Neural cell (in vitro differentiated cells): ENCODE measurements at regions not wholly inside any gene's neighbourhood (a gene's known extent, or its start where the extent isn't known, plus 50 kb on each side); places are given as distances from the start of the nearest gene placed in this dataset.

Source experiments
- H2AFZ ChIP-seq: fragments of 200-600, 300-800 bp; sonication (generic), shearing (Covaris generic); 2 replicates; pipeline ENCODE4 v1.6.0; 2014; ENCODE audit warnings: low read depth, mild to moderate bottlenecking, antibody characterized with exemption, low read length, moderate library complexity
- H3F3A ChIP-seq: fragments of 200-600 bp; shearing (Covaris generic); 2 replicates; pipeline ENCODE4 v1.6.1; 2016; ENCODE audit warnings: mild to moderate bottlenecking, moderate library complexity, mixed read lengths, antibody characterized with exemption, low read length; ENCODE audit not compliant: insufficient read depth, poor library complexity, severe bottlenecking
- H3K27ac ChIP-seq: fragments of 200-600, 300-800 bp; sonication (generic), shearing (Covaris generic); 2 replicates; pipeline ENCODE4 v1.5.1; 2014; ENCODE audit warnings: mild to moderate bottlenecking, low read length, moderate library complexity
- H3K27me3 ChIP-seq: fragments of 300-800, 200-600 bp; sonication (generic), shearing (Covaris generic); 2 replicates; pipeline ENCODE4 v1.6.0; 2014; ENCODE audit warnings: mild to moderate bottlenecking, low read depth, low read length, moderate library complexity; ENCODE audit not compliant: insufficient read depth
- H3K36me3 ChIP-seq: fragments of 300-800, 200-600 bp; sonication (generic), shearing (Covaris generic); 2 replicates; pipeline ENCODE4 v1.5.1; 2014; ENCODE audit warnings: mild to moderate bottlenecking, antibody characterized with exemption, low read length, moderate library complexity; ENCODE audit not compliant: insufficient read depth
- H3K4me2 ChIP-seq: fragments of 300-800, 200-600 bp; sonication (generic), shearing (Covaris generic); 2 replicates; pipeline ENCODE4 v1.6.0; 2014; ENCODE audit warnings: mild to moderate bottlenecking, low read length
- H3K4me3 ChIP-seq: fragments of 300-800, 200-600 bp; sonication (generic), shearing (Covaris generic); 2 replicates; pipeline ENCODE4 v1.5.1; 2014; ENCODE audit warnings: mild to moderate bottlenecking, low read length, moderate library complexity
- H3K79me2 ChIP-seq: fragments of 200-600 bp; shearing (Covaris generic); replicated peaks from 2 replicates; pipeline ENCODE4 v1.6.0; 2014; ENCODE audit warnings: mild to moderate bottlenecking, low read length, moderate library complexity; ENCODE audit not compliant: insufficient read depth
- H3K9ac ChIP-seq: fragments of 300-800, 200-600 bp; sonication (generic), shearing (Covaris generic); 2 replicates; pipeline ENCODE4 v1.6.1; 2016; ENCODE audit warnings: mild to moderate bottlenecking, low read length, mixed read lengths
- H3K9me2 ChIP-seq: fragments of 200-600 bp; shearing (Covaris generic); 2 replicates; pipeline ENCODE4 v1.6.1; 2016; ENCODE audit warnings: mild to moderate bottlenecking, low read length, mixed read lengths; ENCODE audit not compliant: insufficient read depth
- H3K9me3 ChIP-seq: fragments of 200-600, 300-800 bp; sonication (generic), shearing (Covaris generic); 2 replicates; pipeline ENCODE4 v1.6.1; 2016; ENCODE audit warnings: mild to moderate bottlenecking, mixed run types, low read length, moderate library complexity, mixed read lengths
- H4K20me1 ChIP-seq: fragments of 200-600 bp; shearing (Covaris generic); 2 replicates; pipeline ENCODE4 v1.6.1; 2016; ENCODE audit warnings: mild to moderate bottlenecking, mixed run types; ENCODE audit not compliant: insufficient read depth
- CTCF ChIP-seq: fragments of 450-650 bp; IDR thresholded peaks from 2 replicates; pipeline ENCODE4 v1.5.1; 2014; ENCODE audit warnings: antibody characterized with exemption, mild to moderate bottlenecking, moderate library complexity; ENCODE audit not compliant: poor library complexity, severe bottlenecking
- EP300 ChIP-seq: fragments of 450-650 bp; conservative IDR thresholded peaks from 2 replicates; pipeline ENCODE4 v1.6.1; 2014; ENCODE audit warnings: antibody characterized with exemption, mild to moderate bottlenecking, moderate library complexity; ENCODE audit not compliant: poor library complexity, severe bottlenecking
- EZH2 ChIP-seq: fragments of 200-600, 300-800 bp; shearing (Covaris generic), sonication (generic); IDR thresholded peaks from 2 replicates; pipeline ENCODE4 v1.6.1; 2014; ENCODE audit warnings: antibody characterized with exemption, low read length, borderline replicate concordance, mild to moderate bottlenecking; ENCODE audit not compliant: insufficient read depth, poor library complexity, severe bottlenecking
- MXI1 ChIP-seq: fragments of 450-650 bp; conservative IDR thresholded peaks from 2 replicates; pipeline ENCODE4 v1.6.1; 2014; ENCODE audit warnings: antibody characterized with exemption, mild to moderate bottlenecking; ENCODE audit not compliant: poor library complexity, severe bottlenecking
- POLR2AphosphoS5 ChIP-seq: IDR thresholded peaks from 2 replicates; pipeline ENCODE4 v1.6.1; 2012
- RAD21 ChIP-seq: fragments of 450-650 bp; conservative IDR thresholded peaks from 2 replicates; pipeline ENCODE4 v1.6.1; 2014; ENCODE audit warnings: antibody characterized with exemption, mild to moderate bottlenecking, moderate library complexity
- SMC3 ChIP-seq: fragments of 450-650 bp; conservative IDR thresholded peaks from 2 replicates; pipeline ENCODE4 v1.6.1; 2014; ENCODE audit warnings: antibody characterized with exemption, mild to moderate bottlenecking, moderate library complexity; ENCODE audit not compliant: poor library complexity
- TAF1 ChIP-seq: IDR thresholded peaks from 2 replicates; pipeline ENCODE4 v1.6.1; 2012; ENCODE audit warnings: low read depth
- TF ChIP-seq, protein P1 (sequence below): IDR thresholded peaks from 2 replicates; pipeline ENCODE4 v1.6.1; 2012; ENCODE audit warnings: borderline replicate concordance

GRCh38 chrX:15146515-15146914 is 123.4 kb downstream of the ASB9 start:
- Histone ChIP-seq H2AFZ (no peak overlapping the region), H3K79me2 (no peaks in the 10 kb centered on the region), H3K36me3 (no peaks in the 10 kb centered on the region), H3K27ac (no peak overlapping the region), H3K27me3 (no peaks in the 10 kb centered on the region), H4K20me1 (no peaks in the 10 kb centered on the region), H3K9ac (no peak overlapping the region), H3K4me2 (no peak overlapping the region), H3K4me3 (no peak overlapping the region), H3K9me3 (no peaks in the 10 kb centered on the region), H3F3A (no peaks in the 10 kb centered on the region), H3K9me2 (no peaks in the 10 kb centered on the region)
- TF ChIP-seq TAF1 (no peak), SMC3 (no peak), RAD21 (no peak), POLR2AphosphoS5 (no peak), EP300 (no peak), MXI1 (no peak), EZH2 (no peak), CTCF (no peak)
- TF ChIP-seq, protein P1, sequence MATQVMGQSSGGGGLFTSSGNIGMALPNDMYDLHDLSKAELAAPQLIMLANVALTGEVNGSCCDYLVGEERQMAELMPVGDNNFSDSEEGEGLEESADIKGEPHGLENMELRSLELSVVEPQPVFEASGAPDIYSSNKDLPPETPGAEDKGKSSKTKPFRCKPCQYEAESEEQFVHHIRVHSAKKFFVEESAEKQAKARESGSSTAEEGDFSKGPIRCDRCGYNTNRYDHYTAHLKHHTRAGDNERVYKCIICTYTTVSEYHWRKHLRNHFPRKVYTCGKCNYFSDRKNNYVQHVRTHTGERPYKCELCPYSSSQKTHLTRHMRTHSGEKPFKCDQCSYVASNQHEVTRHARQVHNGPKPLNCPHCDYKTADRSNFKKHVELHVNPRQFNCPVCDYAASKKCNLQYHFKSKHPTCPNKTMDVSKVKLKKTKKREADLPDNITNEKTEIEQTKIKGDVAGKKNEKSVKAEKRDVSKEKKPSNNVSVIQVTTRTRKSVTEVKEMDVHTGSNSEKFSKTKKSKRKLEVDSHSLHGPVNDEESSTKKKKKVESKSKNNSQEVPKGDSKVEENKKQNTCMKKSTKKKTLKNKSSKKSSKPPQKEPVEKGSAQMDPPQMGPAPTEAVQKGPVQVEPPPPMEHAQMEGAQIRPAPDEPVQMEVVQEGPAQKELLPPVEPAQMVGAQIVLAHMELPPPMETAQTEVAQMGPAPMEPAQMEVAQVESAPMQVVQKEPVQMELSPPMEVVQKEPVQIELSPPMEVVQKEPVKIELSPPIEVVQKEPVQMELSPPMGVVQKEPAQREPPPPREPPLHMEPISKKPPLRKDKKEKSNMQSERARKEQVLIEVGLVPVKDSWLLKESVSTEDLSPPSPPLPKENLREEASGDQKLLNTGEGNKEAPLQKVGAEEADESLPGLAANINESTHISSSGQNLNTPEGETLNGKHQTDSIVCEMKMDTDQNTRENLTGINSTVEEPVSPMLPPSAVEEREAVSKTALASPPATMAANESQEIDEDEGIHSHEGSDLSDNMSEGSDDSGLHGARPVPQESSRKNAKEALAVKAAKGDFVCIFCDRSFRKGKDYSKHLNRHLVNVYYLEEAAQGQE: no peak

DNA sequence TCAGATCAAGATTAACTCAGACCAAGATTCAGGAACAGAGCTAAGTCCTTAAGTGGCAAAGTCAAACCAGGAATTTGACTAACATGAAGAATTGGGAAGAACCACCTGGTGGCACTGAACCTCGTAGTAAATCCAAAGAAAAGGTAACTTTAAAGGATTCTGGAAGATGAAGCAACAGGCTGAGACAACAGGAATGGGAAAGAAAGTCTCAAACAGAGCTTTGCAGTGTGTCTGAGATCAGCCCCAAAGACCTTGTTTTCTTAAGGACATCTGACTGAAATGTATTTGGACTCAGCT is 126.1 kb downstream of the ASB9 start:
- Histone ChIP-seq H3K9me3 (no peaks in the 10 kb centered on the region), H3K36me3 (no peaks in the 10 kb centered on the region), H3K9ac (no peak overlapping the region), H2AFZ (no peak overlapping the region), H3K4me3 (no peak overlapping the region), H3K79me2 (no peaks in the 10 kb centered on the region), H4K20me1 (no peaks in the 10 kb centered on the region), H3K27ac (no peak overlapping the region), H3F3A (no peaks in the 10 kb centered on the region), H3K9me2 (no peaks in the 10 kb centered on the region), H3K27me3 (no peaks in the 10 kb centered on the region), H3K4me2 (no peak overlapping the region)
- TF ChIP-seq TAF1 (no peak), EP300 (no peak), RAD21 (no peak), SMC3 (no peak), EZH2 (no peak), CTCF (no peak), POLR2AphosphoS5 (no peak), MXI1 (no peak)
- TF ChIP-seq, protein P1: no peak
